ENCODE measurements at regions not wholly inside any gene's neighbourhood (a gene's known extent, or its start where the extent isn't known, plus 50 kb on each side); places are given as distances from the start of the nearest gene placed in this dataset.
A peak's percentile ranks its signal among the peaks of the same experiment; 100 is the strongest.

- DNase-seq, result no peak
These were observed 76.0 kb downstream of the ATPSCKMT start for GRCh38 chr5:10173716-10174115.

GRCh38 chr5:10172247-10172646, 77.4 kb downstream of the ATPSCKMT start:
- DNase-seq, result no peak

- no peak for DNase-seq
These were observed 80.3 kb downstream of the ATPSCKMT start for GRCh38 chr5:10169359-10169758.

- no peak for DNase-seq
These were observed 81.4 kb downstream of the ATPSCKMT start for GRCh38 chr5:10168254-10168653.

GRCh38 chr5:10167806-10168205, 81.9 kb downstream of the ATPSCKMT start:
- DNase-seq, result no peak

- no peak for DNase-seq
These were observed 83.3 kb downstream of the ATPSCKMT start for GRCh38 chr5:10166392-10166791.

GRCh38 chr5:10162468-10162867, 87.2 kb downstream of the ATPSCKMT start:
- no peak for DNase-seq

- no peak for DNase-seq
These were observed 87.9 kb downstream of the ATPSCKMT start for GRCh38 chr5:10161778-10162177.

- DNase-seq, result no peak
These were observed 89.4 kb downstream of the ATPSCKMT start for GRCh38 chr5:10160241-10160640.

- no peak for DNase-seq
These were observed 90.8 kb downstream of the ATPSCKMT start for GRCh38 chr5:10158886-10159285.

- DNase-seq, result no peak
These were observed 92.5 kb downstream of the ATPSCKMT start for GRCh38 chr5:10157085-10157669.

- DNase-seq, result no peak
These were observed 93.6 kb downstream of the ATPSCKMT start for GRCh38 chr5:10155897-10156667.

GRCh38 chr5:10153808-10154537, 95.7 kb downstream of the ATPSCKMT start:
- no peak for DNase-seq

- no peak for DNase-seq
These were observed 96.3 kb downstream of the ATPSCKMT start for GRCh38 chr5:10153394-10153793.

GRCh38 chr5:10151656-10152055, 98.0 kb downstream of the ATPSCKMT start:
- DNase-seq, result no peak

- no peak for DNase-seq
These were observed 99.8 kb downstream of the ATPSCKMT start for GRCh38 chr5:10149911-10150310.

- DNase-seq, result peak; percentile 54
These were observed 103.7 kb downstream of the ATPSCKMT start for GRCh38 chr5:10145923-10146401.

- no peak for DNase-seq
These were observed 105.6 kb downstream of the ATPSCKMT start for GRCh38 chr5:10144040-10144439.

- DNase-seq, result no peak
These were observed 109.3 kb downstream of the ATPSCKMT start for GRCh38 chr5:10140195-10140973.

GRCh38 chr5:10138395-10139057, 111.2 kb downstream of the ATPSCKMT start:
- DNase-seq, result no peak

- DNase-seq, result no peak
These were observed 115.9 kb downstream of the ATPSCKMT start for GRCh38 chr5:10133830-10134229.

GRCh38 chr5:10130881-10131280, 118.8 kb downstream of the ATPSCKMT start:
- DNase-seq, result no peak
